HT-29 (cell line): ENCODE measurements at regions not wholly inside any gene's neighbourhood (a gene's known extent, or its start where the extent isn't known, plus 50 kb on each side); places are given as distances from the start of the nearest gene placed in this dataset.
"Not testable (repeated sequence)": the region's sequence is repeated elsewhere in the genome, so short reads cannot be mapped to it uniquely, and the experiment has no call there.

Source experiments
- DNase-seq: peaks from one replicate; pipeline ENCODE4 v3.0.0-alpha.2; 2015; ENCODE audit warnings: low spot score

- no peak for DNase-seq
Observed at GRCh38 chr9:106752581-106752980, 110.4 kb upstream of the ZNF462 start.

GRCh38 chr9:106753155-106753671, 109.8 kb upstream of the ZNF462 start:
- DNase-seq = no peak

GRCh38 chr9:106755736-106756135, 107.2 kb upstream of the ZNF462 start:
- DNase-seq = no peak

GRCh38 chr9:106757514-106757913, 105.5 kb upstream of the ZNF462 start:
- DNase-seq = no peak

GRCh38 chr9:106758911-106759310, 104.1 kb upstream of the ZNF462 start:
- no peak for DNase-seq

GRCh38 chr9:106761493-106761892, 101.5 kb upstream of the ZNF462 start:
- no peak for DNase-seq

- DNase-seq = no peak
Observed at GRCh38 chr9:106766616-106767015, 96.3 kb upstream of the ZNF462 start.

GRCh38 chr9:106769331-106769730, 93.6 kb upstream of the ZNF462 start:
- no peak for DNase-seq

- DNase-seq = no peak
Observed at GRCh38 chr9:106771608-106772007, 91.4 kb upstream of the ZNF462 start.

GRCh38 chr9:106772523-106773290, 90.3 kb upstream of the ZNF462 start:
- DNase-seq = no peak

- DNase-seq = no peak
Observed at GRCh38 chr9:106773750-106774149, 89.2 kb upstream of the ZNF462 start.

GRCh38 chr9:106775960-106776359, 87.0 kb upstream of the ZNF462 start:
- no peak for DNase-seq

- no peak for DNase-seq
Observed at GRCh38 chr9:106779796-106780195, 83.2 kb upstream of the ZNF462 start.

GRCh38 chr9:106783121-106783520, 79.8 kb upstream of the ZNF462 start:
- no peak for DNase-seq

- DNase-seq = no peak
Observed at GRCh38 chr9:106784076-106784475, 78.9 kb upstream of the ZNF462 start.

- no peak for DNase-seq
Observed at GRCh38 chr9:106785200-106785599, 77.8 kb upstream of the ZNF462 start.

GRCh38 chr9:106788021-106788420, 74.9 kb upstream of the ZNF462 start:
- not testable (repeated sequence) for DNase-seq

- DNase-seq = no peak
Observed at GRCh38 chr9:106795031-106795430, 67.9 kb upstream of the ZNF462 start.

GRCh38 chr9:106796771-106797170, 66.2 kb upstream of the ZNF462 start:
- DNase-seq = no peak

- DNase-seq = no peak
Observed at GRCh38 chr9:106797299-106797698, 65.7 kb upstream of the ZNF462 start.

- no peak for DNase-seq
Observed at GRCh38 chr9:106798016-106798799, 64.8 kb upstream of the ZNF462 start.

GRCh38 chr9:106799152-106799551, 63.8 kb upstream of the ZNF462 start:
- no peak for DNase-seq
